Trophoblast cell (in vitro differentiated cells and primary cell): ENCODE measurements at regions not wholly inside any gene's neighbourhood (a gene's known extent, or its start where the extent isn't known, plus 50 kb on each side); places are given as distances from the start of the nearest gene placed in this dataset.

Experiments used
- DNase-seq, 2 donors: peaks; one replicate each; pipeline ENCODE4 v3.0.0-alpha.2; 2016
- H2AFZ ChIP-seq: 2 replicates; pipeline ENCODE4 v1.6.1; 2013; ENCODE audit warnings: low read length, moderate library complexity, mild to moderate bottlenecking; ENCODE audit not compliant: insufficient read depth, poor library complexity
- H2AK5ac ChIP-seq: 2 replicates; pipeline ENCODE4 v1.6.1; 2013; ENCODE audit warnings: mild to moderate bottlenecking, low read length
- H2BK120ac ChIP-seq: 2 replicates; pipeline ENCODE4 v1.6.1; 2013; ENCODE audit warnings: low read length, mild to moderate bottlenecking, moderate library complexity; ENCODE audit not compliant: insufficient read depth, poor library complexity
- H2BK12ac ChIP-seq: 2 replicates; pipeline ENCODE4 v1.6.1; 2013; ENCODE audit warnings: mild to moderate bottlenecking, low read length, moderate library complexity
- H2BK5ac ChIP-seq: 2 replicates; pipeline ENCODE4 v1.6.1; 2013; ENCODE audit warnings: low read length, low read depth, moderate library complexity, mild to moderate bottlenecking; ENCODE audit not compliant: poor library complexity
- H3K14ac ChIP-seq: 2 replicates; pipeline ENCODE4 v1.6.1; 2013; ENCODE audit warnings: mild to moderate bottlenecking, low read length
- H3K18ac ChIP-seq: 2 replicates; pipeline ENCODE4 v1.6.1; 2013; ENCODE audit warnings: mild to moderate bottlenecking, low read length
- H3K23ac ChIP-seq: 2 replicates; pipeline ENCODE4 v1.6.1; 2013; ENCODE audit warnings: low read length
- H3K27ac ChIP-seq: 2 replicates; pipeline ENCODE4 v1.5.1; 2013; ENCODE audit warnings: low read depth, mild to moderate bottlenecking, inconsistent platforms, low read length, moderate library complexity
- H3K27me3 ChIP-seq: 2 replicates; pipeline ENCODE4 v1.6.1; 2013; ENCODE audit warnings: inconsistent platforms, mild to moderate bottlenecking, low read length, moderate library complexity; ENCODE audit not compliant: insufficient read depth
- H3K36me3 ChIP-seq, 2 experiments: 1 replicate in 1 of 2; 2 replicates in 1 of 2; pipeline ENCODE4 v1.6.1; 2013; ENCODE audit warnings: low read length in 2 of 2, mild to moderate bottlenecking in 2 of 2, moderate library complexity in 1 of 2; ENCODE audit not compliant: insufficient read depth in 2 of 2, control insufficient read depth in 1 of 2
- H3K4ac ChIP-seq: 2 replicates; pipeline ENCODE4 v1.6.1; 2013; ENCODE audit warnings: low read depth, mild to moderate bottlenecking, low read length, moderate library complexity
- H3K4me1 ChIP-seq, 2 experiments: 1 replicate in 1 of 2; 2 replicates in 1 of 2; pipeline ENCODE4 v1.6.1; 2013; ENCODE audit warnings: low read length in 2 of 2, mild to moderate bottlenecking in 2 of 2, moderate library complexity in 1 of 2; ENCODE audit not compliant: insufficient read depth in 2 of 2, control insufficient read depth in 1 of 2
- H3K4me2 ChIP-seq: 2 replicates; pipeline ENCODE4 v1.6.1; 2013; ENCODE audit warnings: inconsistent platforms, mild to moderate bottlenecking, low read length, moderate library complexity
- H3K4me3 ChIP-seq: 2 replicates; pipeline ENCODE4 v1.5.1; 2013; ENCODE audit warnings: mild to moderate bottlenecking, low read depth, low read length, inconsistent platforms
- H3K79me1 ChIP-seq: one replicate; pipeline ENCODE4 v1.6.1; 2013; ENCODE audit warnings: low read length
- H3K79me2 ChIP-seq: 2 replicates; pipeline ENCODE4 v1.6.1; 2013; ENCODE audit warnings: low read length, mild to moderate bottlenecking; ENCODE audit not compliant: control insufficient read depth, insufficient read depth, poor library complexity
- H3K9ac ChIP-seq: 2 replicates; pipeline ENCODE4 v1.6.1; 2013; ENCODE audit warnings: mild to moderate bottlenecking, low read length
- H3K9me3 ChIP-seq: 2 replicates; pipeline ENCODE4 v1.6.1; 2013; ENCODE audit warnings: low read depth, mild to moderate bottlenecking, control low read depth, inconsistent platforms, low read length; ENCODE audit not compliant: insufficient read depth
- H4K12ac ChIP-seq: 2 replicates; pipeline ENCODE4 v1.6.1; 2013; ENCODE audit warnings: low read depth, mild to moderate bottlenecking, low read length, moderate library complexity
- H4K8ac ChIP-seq: 2 replicates; pipeline ENCODE4 v1.6.1; 2013; ENCODE audit warnings: low read depth, mild to moderate bottlenecking, low read length, moderate library complexity
- H4K91ac ChIP-seq: one replicate; pipeline ENCODE4 v1.6.1; 2013; ENCODE audit warnings: low read depth, mild to moderate bottlenecking, low read length, moderate library complexity
- WGBS: extraction: QIAGEN DNeasy Blood & Tissue Kit; methylation state at CpG from one replicate; pipeline ENCODE4 v1.1.7; 2013; ENCODE audit warnings: missing lambda C conversion rate; ENCODE audit not compliant: insufficient read length, insufficient coverage; ENCODE audit errors: extremely low coverage; 5-methylcytosine and 5-hydroxymethylcytosine counted together

- H3K79me2 ChIP-seq: no peaks in the 10 kb centered on the region
Observed at GRCh38 chr3:94758751-94759150, 695.9 kb downstream of the NSUN3 start.

GRCh38 chr3:94772402-94772801, 709.5 kb downstream of the NSUN3 start:
- no peak overlapping the region for H2AFZ ChIP-seq
- no CpG with 5 or more reads among the region's 1 CpG for WGBS

More at GRCh38 chr3:94758751-94759150, 695.9 kb downstream of the NSUN3 start:
- Histone ChIP-seq H3K79me1 (no peaks in the 10 kb centered on the region), H3K9ac (no peak overlapping the region), H3K23ac (no peak overlapping the region), H3K4me3 (no peak overlapping the region), H2AFZ (no peak overlapping the region), H3K18ac (no peak overlapping the region), H3K14ac (no peak overlapping the region), H3K27me3 (no peaks in the 10 kb centered on the region), H4K91ac (no peak overlapping the region), H4K8ac (no peak overlapping the region), H2AK5ac (no peak overlapping the region), H3K9me3 (no peaks in the 10 kb centered on the region), H3K4ac (no peak overlapping the region), H2BK120ac (no peak overlapping the region), H3K27ac (no peak overlapping the region), H3K4me2 (no peak overlapping the region), H2BK12ac (no peak overlapping the region), H4K12ac (no peak overlapping the region), H3K36me3 (no peaks in the 10 kb centered on the region), H3K4me1 (no peaks in the 10 kb centered on the region), H2BK5ac (no peak overlapping the region)
- WGBS: no CpG with 5 or more reads among the region's 5 CpGs
- no peak for DNase-seq

GRCh38 chr3:94775746-94776145, 712.9 kb downstream of the NSUN3 start:
- H3K18ac ChIP-seq: no peak overlapping the region

More at GRCh38 chr3:94772402-94772801, 709.5 kb downstream of the NSUN3 start:
- Histone ChIP-seq H3K4me1 (no peaks in the 10 kb centered on the region), H4K12ac (no peak overlapping the region), H3K4me2 (no peak overlapping the region), H3K79me1 (no peaks in the 10 kb centered on the region), H3K9ac (no peak overlapping the region), H2BK5ac (no peak overlapping the region), H2BK120ac (no peak overlapping the region), H3K27me3 (no peaks in the 10 kb centered on the region), H3K4ac (no peak overlapping the region), H3K23ac (no peak overlapping the region), H4K8ac (no peak overlapping the region), H3K14ac (no peak overlapping the region), H3K18ac (no peak overlapping the region), H4K91ac (no peak overlapping the region), H3K79me2 (no peaks in the 10 kb centered on the region), H2BK12ac (no peak overlapping the region), H3K36me3 (no peaks in the 10 kb centered on the region), H3K27ac (no peak overlapping the region), H3K4me3 (no peak overlapping the region), H2AK5ac (no peak overlapping the region), H3K9me3 (no peaks in the 10 kb centered on the region)
- DNase-seq: no peak

GRCh38 chr3:94776401-94776915, 713.6 kb downstream of the NSUN3 start:
- no peaks in the 10 kb centered on the region for H3K79me1 ChIP-seq
- no peaks in the 10 kb centered on the region for H3K9me3 ChIP-seq
- H3K27me3 ChIP-seq: no peaks in the 10 kb centered on the region
- H3K36me3 ChIP-seq: no peaks in the 10 kb centered on the region
- no peaks in the 10 kb centered on the region for H3K4me1 ChIP-seq
- no peak overlapping the region for H3K18ac ChIP-seq
- H4K12ac ChIP-seq: no peak overlapping the region
- H2BK120ac ChIP-seq: no peak overlapping the region
- H3K9ac ChIP-seq: no peak overlapping the region
- no peak overlapping the region for H2BK12ac ChIP-seq
- no CpG with 5 or more reads among the region's 3 CpGs for WGBS
- H4K91ac ChIP-seq: no peak overlapping the region
- H2AFZ ChIP-seq: no peak overlapping the region
- no peaks in the 10 kb centered on the region for H3K79me2 ChIP-seq
- no peak overlapping the region for H3K4me3 ChIP-seq
- H2BK5ac ChIP-seq: no peak overlapping the region
- H3K14ac ChIP-seq: no peak overlapping the region
- no peak overlapping the region for H3K23ac ChIP-seq
- H3K4ac ChIP-seq: no peak overlapping the region
- H2AK5ac ChIP-seq: no peak overlapping the region
- H4K8ac ChIP-seq: no peak overlapping the region
- DNase-seq: peak in 1 of 2 donors; percentile 1
- H3K27ac ChIP-seq: no peak overlapping the region
- H3K4me2 ChIP-seq: no peak overlapping the region

More at GRCh38 chr3:94775746-94776145, 712.9 kb downstream of the NSUN3 start:
- H3K23ac ChIP-seq: no peak overlapping the region
- H3K14ac ChIP-seq: no peak overlapping the region
- H4K91ac ChIP-seq: no peak overlapping the region
- H3K9ac ChIP-seq: no peak overlapping the region
- no peak overlapping the region for H3K4me2 ChIP-seq
- H3K4ac ChIP-seq: no peak overlapping the region
- H3K79me2 ChIP-seq: no peaks in the 10 kb centered on the region
- H3K27ac ChIP-seq: no peak overlapping the region
- no peaks in the 10 kb centered on the region for H3K9me3 ChIP-seq
- no peak overlapping the region for H2BK120ac ChIP-seq
- no peaks in the 10 kb centered on the region for H3K27me3 ChIP-seq
- no peaks in the 10 kb centered on the region for H3K79me1 ChIP-seq
- H3K4me1 ChIP-seq: no peaks in the 10 kb centered on the region
- no peak overlapping the region for H2BK5ac ChIP-seq
- DNase-seq: no peak
- H3K4me3 ChIP-seq: no peak overlapping the region
- H2BK12ac ChIP-seq: no peak overlapping the region
- H2AFZ ChIP-seq: no peak overlapping the region
- no peak overlapping the region for H4K8ac ChIP-seq
- no peak overlapping the region for H2AK5ac ChIP-seq
- WGBS: no CpG with 5 or more reads among the region's 2 CpGs
- H3K36me3 ChIP-seq: no peaks in the 10 kb centered on the region
- H4K12ac ChIP-seq: no peak overlapping the region
